Body of pancreas (tissue), 4 donors: ENCODE measurements at regions not wholly inside any gene's neighbourhood (a gene's known extent, or its start where the extent isn't known, plus 50 kb on each side); places are given as distances from the start of the nearest gene placed in this dataset.

Experiments used
- POLR2A ChIP-seq, 3 donors: fragments of 450-650 bp; IDR thresholded peaks; one replicate each; pipeline ENCODE4 v1.6.1; 2016; ENCODE audit warnings: antibody characterized with exemption in 3 of 3, mild to moderate bottlenecking in 2 of 3
- TF ChIP-seq, protein P1 (sequence below), 7 experiments: fragments of 450-650 bp in 4 of 7; fragments of 200-600 bp in 3 of 7; sonication (generic) in 3 of 7; IDR thresholded peaks; one replicate each; pipeline ENCODE4 v1.5.1; 2016 to 2019; ENCODE audit warnings: antibody characterized with exemption in 7 of 7

DNA sequence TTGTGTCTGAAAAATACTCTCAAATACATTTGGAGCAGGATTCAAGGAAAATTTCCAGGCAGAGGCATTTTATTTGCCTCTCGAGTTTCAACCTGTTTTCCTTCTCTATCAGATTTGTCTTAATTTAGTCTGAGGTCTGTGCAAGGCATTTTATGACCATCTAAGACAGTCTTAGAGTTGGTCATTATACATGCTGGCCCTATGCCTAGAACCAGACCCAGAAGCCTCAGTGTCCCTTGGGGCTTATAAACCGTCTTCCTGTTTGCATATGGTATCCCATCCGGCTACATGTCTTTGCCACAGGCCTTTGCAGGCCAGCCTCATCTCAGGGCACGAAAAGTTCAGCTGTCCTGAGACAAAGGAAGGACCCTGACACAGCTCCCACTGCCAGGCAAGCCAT is 346.1 kb downstream of the SIPA1L2 start:
- TF ChIP-seq, protein P1, sequence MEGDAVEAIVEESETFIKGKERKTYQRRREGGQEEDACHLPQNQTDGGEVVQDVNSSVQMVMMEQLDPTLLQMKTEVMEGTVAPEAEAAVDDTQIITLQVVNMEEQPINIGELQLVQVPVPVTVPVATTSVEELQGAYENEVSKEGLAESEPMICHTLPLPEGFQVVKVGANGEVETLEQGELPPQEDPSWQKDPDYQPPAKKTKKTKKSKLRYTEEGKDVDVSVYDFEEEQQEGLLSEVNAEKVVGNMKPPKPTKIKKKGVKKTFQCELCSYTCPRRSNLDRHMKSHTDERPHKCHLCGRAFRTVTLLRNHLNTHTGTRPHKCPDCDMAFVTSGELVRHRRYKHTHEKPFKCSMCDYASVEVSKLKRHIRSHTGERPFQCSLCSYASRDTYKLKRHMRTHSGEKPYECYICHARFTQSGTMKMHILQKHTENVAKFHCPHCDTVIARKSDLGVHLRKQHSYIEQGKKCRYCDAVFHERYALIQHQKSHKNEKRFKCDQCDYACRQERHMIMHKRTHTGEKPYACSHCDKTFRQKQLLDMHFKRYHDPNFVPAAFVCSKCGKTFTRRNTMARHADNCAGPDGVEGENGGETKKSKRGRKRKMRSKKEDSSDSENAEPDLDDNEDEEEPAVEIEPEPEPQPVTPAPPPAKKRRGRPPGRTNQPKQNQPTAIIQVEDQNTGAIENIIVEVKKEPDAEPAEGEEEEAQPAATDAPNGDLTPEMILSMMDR (IDR thresholded peaks at IDR 0.05) = no peak
- no peak for TF ChIP-seq POLR2A (IDR thresholded peaks at IDR 0.05)
